LoVo (cell line): ENCODE measurements at regions not wholly inside any gene's neighbourhood (a gene's known extent, or its start where the extent isn't known, plus 50 kb on each side); places are given as distances from the start of the nearest gene placed in this dataset.

ENCODE experiments used
- DNase-seq: peaks from one replicate; pipeline ENCODE4 v3.0.0-alpha.2; 2016; ENCODE audit warnings: low spot score

DNA sequence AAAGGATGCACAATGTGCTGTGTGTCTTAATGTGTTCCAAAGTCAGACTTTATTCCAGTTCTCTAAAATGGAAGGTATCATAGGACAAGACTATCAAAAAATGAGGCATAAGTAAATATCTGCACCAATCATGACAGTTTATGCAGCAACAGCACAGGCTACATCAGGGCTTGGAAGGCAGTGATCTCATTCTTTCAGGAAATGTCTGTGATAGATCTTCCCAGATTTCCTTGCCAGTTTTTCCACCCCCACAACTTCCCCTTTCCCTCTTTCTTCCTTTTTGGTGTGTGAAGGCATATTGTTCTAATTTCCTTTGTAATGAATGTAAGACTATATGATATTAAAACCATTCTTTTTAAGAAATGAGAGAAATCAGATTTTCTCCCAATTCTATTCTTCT, 326.7 kb downstream of the ATP23 start:
- no peak for DNase-seq

DNA sequence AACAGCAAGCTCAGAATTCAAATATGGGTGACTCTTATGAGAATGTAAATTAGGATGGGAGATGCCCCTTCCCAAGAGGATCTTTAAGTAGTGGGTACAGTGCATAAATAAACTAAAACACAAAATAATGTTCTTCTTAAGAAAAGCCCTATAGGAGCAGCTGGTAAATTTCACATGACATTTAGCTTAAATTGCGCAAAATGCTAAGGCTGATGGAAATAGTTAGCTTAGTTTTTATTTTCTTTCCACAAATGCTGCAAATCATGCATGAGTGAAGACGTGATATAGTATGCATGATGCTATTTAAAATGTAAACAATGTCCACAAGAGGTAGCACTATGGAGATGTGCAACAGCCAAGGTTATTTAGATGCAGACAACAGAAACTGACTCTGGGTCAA, 328.1 kb downstream of the ATP23 start:
- no peak for DNase-seq

DNA sequence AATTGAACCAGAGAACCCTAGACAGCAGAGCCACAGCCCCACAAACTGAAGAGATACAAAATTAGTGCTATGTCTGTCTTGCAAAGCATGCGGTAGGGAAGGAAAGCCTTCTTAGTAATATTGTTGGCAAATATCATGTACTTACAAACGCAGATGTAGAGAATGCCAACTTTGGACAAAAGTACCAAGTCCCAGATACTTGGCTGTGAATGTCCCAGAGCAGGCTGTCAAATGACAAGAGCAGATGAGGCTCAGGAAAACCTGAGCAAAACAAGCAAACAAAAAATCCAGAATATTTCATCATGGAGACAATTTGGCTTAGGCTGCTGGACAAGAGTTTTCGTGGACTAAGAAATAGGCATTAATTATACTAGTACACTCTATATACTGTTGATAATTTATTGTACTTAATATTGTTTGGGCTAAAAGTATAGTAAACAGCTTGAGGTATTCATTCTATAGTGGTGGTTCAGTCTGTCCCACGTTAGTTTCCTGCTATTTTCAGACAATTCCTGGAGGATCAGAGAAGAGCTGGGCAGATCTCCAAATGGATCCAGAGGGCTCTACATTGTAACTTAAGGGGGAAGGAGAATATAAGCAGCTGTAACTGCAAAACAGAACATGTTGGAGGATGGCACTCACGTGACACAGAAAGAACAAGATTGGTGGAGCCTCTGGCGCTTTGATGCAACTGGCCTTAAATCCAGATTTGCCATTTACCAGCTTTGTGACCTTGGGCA, 329.8 kb downstream of the ATP23 start:
- no peak for DNase-seq

DNA sequence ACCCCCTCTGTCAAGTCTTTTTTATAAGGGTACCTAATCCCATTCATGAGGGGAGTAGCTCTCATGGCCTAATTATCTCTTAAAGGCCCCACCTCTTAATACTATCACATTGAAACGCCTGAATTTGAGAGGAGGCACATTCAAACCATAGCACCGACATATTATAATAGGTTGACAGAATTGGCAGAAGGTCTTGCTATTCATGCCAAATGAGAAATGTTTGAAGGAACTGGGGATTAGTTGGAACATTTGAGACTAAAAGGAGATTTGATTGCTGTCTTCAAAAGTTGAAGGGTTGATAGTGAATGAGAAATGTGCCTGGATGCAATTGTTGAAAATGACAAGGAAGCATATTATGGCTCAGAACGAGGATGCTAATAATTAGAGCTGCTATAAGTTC, 331.1 kb downstream of the ATP23 start:
- no peak for DNase-seq

DNA sequence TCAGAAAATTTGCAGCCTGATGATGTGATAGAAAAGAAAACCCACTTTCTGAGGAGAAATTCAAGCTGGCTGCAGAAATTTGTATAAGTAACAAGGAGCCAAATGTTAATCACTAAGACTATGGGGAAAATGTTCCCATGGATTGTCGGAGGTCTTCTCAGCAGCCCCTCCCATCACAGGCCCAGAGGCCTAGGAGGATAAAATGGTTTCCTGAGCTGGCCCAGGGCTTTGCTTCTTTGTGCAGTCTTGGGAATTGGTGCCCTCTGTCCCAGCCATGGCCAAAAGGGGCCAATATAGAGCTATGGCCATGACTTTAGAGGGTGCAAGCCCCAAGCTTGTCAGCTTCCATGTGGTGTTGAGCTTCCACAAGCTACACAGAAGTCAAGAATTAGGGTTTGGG, 335.9 kb downstream of the ATP23 start:
- no peak for DNase-seq

DNA sequence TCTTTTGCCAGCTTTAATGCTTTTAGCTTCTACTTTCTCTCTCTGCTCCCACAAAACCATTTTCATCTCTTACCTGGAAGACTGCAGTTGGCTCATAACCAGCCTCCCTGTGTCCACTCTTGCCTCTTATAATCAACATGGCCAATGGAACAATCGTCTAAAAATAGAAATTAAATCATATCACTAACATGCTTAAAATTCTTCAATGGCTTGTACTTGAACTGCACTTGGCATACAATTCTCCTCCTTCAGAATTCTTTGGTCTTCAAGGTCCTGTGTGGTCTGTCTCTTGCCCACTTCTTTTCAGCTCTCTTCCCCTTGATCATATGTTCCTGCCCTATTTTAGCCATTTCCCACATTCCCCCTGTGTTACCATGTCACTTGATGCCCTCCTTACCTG, 342.2 kb downstream of the ATP23 start:
- no peak for DNase-seq

DNA sequence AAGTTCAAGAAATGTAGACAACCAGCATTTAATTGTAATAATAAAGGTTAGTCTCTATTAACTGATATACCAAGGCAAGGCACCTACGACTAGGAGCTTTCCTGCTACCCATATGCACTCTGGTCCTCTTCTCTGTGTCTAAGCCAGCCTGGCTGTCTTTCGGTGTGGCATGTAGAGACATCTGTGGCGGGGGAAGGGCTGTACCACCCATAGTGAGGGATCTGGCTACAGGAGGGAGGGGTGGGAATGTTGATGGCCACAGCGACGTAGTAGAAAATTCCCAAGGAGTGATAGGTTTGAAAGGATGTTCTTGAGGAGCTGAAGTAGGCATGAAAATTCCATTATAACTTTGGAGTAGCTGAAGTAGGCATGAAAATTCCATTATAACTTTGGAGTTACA, 344.2 kb downstream of the ATP23 start:
- DNase-seq, result no peak

DNA sequence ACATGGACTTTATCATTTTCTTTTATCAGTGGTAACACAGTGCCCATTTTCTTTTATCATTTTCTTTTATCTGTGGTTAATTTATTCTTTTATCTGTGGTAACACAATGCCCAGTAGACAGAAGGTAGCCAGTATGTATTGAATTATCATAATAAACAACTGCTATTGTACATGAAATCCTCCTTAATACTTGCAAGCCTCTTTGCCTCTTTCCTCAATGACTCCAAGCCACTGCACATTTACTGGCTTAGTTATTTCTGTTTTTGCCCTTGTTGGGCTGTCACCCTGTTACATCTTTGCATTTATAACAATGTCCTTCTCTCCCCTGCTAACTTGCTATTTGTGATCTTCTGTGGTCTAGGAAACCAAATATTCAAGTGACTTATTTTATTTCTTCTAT, 345.0 kb downstream of the ATP23 start:
- no peak for DNase-seq

DNA sequence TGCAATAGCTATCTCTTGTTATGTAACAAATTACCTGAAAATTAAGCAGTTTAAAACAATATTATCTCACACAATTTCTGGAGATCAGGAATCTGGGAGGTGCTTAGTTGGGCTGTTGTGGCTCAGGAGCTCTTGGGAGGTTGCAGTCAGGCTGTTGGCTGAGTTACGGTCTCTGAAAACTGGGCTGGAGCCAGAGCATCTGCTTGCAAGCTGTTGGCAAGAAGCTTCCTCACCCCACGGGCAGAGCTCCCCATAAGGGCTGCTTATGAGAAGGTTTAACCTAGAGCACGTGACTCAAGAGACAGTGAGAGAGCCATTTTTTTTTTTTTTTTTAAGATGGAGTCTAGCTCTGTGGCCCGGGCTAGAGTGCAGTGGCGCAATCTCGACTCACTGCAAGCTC, 346.8 kb downstream of the ATP23 start:
- DNase-seq, result no peak

DNA sequence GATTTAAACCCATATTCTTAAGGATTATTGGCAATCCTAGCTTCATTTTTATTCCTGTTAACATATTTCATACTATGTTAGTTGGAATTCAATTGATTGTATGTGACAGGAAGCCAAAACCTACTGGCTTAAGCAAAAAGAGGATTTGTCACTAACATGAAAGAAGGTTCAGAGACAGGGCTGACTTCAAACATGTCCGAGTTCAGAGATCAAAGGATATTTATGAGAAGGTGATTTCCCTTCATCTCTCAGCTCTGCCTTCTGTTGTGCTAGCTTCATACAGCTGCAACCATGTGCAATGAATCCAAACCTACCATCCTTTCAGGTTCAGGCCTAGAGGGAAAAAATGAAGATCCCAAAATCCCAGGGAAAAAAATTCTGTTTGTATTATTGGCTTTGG, 349.7 kb downstream of the ATP23 start:
- DNase-seq, result no peak

DNA sequence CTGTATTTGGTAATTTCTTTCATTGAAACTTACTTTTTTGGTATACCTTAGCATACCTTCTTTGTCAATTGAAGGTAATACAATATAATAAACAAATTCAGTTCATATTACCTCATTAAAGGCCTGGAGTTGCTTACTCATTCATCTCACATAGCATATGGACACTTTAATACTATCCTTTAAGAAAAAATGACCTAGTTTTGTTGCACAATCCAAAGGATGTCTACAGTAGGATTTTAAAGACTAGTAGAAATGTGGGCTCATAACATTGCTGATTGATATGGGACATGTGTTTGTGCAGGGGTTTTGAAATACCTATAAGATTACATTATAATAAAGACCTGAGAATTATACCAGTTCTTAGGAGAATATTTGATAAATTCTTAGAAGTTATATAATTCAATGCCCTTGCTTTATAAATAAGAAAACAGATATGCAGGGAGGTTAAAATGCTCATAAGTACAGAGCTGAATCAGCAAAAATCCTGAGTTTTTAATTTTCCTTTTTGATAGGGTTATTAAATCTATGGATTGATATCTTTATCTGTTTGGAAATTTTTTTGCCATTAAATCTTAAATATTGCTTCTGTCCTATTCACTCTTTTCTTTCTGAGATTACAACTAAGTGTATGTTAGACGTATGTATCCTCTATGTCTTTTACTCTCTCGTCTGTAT, 352.1 kb downstream of the ATP23 start:
- no peak for DNase-seq

DNA sequence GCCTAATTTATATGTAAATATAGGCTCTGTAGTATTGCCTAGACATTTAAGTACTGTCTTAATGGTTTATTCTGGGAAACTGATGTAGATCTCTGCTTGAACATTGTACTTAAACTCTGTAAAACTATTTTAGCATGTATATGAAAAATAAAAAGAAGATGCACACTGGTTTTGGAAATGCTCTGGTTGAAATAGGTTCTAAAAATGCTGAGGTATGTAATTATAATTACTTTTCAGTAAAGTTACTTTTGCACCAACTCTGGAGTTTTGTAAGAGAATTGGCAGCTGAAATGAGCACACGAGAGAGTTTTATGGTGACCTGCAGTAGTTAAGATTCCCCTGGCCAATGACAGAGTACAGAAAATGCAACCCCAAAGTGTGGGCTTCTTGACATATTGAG, 353.9 kb downstream of the ATP23 start:
- no peak for DNase-seq

DNA sequence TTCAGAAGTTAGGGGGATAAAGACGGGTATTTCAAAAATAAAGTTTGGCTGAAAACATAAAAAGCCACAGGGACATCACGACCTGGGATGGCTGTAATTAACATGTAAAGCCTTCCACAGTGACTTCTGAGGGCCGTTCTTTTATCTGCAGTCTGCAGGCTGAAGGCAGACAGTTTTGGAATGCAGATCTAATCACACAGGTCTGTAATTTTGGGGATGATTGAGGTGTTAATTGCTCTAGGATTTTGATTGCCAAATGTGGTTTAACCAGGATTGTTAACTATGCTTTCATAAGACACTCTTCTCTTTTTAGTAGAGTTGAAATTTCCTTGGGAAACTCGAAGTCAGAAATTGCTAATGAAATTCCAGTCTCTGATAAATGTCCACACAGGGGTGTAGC, 355.5 kb downstream of the ATP23 start:
- no peak for DNase-seq

DNA sequence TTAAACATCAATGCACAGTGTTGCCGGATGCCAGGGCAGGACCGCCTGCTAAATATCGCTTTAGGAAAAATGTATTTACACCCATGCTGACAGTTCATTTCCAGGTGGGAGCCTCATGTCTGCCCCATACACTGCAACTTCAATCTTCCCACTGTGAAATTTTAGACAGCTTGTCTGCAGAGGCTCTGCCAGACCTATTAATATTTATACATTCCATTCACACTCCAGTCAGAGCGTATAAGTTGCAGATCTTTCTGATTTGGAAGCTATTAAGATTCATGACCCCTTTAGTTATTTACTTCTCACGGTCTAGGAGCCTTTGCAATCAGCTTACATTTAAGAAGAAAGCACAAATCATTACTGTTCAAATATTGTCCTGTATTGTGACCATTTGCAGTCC, 357.4 kb downstream of the ATP23 start:
- no peak for DNase-seq

DNA sequence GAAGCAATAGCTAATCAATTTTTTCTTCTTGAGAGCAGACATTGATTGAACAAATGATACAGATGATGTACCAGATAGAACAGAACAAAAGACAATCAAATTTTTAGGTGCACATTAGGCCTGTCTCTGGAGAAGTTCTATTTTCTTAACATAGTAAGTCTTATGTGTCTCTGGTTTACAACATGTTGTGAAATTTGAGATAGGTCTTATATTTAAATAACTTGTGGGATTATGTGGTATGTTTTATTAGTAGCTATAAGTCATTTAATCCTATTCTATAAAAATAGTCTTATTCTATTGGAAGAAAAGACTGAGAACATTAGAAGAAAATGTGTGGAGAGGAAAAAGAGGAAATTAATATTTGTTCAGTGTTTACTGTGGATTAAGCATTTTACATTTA, 358.0 kb downstream of the ATP23 start:
- DNase-seq, result no peak

DNA sequence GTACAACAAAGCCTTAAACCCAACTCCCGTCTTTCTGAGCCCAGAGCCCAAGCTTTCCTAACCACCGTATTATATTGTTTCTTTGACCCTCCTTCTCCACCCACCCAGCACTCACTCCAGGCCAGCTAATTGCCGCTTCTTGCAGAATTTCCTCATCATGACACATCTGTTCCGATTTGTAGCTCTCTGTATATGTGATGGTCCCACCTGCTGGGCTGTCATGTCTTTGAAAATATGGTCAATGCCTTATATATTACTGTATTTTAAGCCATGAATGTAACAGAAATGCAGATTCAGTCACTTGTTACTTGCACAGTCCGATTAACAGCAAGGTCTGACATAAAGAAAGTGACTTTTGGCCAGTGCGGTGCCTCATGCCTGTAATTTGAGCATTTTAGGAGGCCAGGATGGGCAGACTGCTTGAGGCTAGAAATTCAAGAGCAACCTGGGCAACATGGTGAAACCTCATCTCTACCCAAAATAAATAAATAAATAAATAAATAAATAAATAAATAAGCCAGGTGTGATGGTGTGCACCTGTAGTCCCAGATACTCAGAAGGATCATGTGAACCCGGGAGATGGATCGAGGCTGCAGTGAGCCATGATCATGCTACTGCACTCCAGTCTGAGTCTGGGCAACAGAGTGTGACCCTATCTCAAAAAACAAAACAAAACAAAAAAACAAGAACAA, 359.8 kb downstream of the ATP23 start:
- no peak for DNase-seq

DNA sequence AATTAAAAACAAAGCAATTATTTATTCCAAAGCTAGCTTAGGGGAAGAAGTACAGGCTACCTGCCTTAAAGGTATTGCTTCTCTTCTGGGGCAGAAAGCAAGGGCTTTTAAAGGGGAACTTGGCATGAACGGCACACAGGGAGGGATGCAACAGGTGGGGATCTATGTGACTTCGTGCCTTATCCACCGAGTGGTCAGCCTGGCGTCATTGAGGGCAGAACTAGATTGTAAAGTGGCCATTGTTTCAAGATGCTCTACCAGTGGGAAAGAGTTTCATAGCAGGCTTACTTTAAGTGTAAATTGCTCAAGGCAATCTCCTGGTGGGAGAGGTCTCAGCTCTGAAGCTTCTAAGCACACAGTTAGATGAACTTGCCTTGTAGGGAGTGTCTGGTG, 360.4 kb downstream of the ATP23 start:
- DNase-seq, result no peak

DNA sequence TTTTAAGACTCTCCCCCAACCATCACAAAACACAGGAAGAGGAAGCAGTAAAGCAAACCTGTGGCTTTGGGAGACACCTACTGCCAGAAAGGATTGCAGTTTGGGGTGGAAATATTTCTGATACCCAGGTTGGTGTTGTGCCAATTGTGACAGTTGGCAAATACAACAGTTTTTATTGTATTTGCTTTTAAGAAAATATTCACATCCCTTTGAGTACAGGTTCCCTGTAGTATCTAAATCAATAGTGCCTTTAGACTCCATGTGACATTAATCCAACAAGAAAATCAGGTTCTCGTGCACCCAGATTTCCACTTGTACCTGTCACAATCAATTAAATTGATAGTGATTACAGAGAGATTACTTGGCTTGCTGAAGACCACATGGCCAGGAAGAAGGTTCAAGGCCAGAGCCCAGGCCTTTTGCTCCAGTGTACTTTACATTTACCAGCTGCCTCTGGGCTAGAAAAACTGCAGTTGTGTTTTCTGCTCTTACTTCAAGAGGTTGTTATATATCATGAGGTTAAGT, 361.2 kb downstream of the ATP23 start:
- DNase-seq, result no peak

DNA sequence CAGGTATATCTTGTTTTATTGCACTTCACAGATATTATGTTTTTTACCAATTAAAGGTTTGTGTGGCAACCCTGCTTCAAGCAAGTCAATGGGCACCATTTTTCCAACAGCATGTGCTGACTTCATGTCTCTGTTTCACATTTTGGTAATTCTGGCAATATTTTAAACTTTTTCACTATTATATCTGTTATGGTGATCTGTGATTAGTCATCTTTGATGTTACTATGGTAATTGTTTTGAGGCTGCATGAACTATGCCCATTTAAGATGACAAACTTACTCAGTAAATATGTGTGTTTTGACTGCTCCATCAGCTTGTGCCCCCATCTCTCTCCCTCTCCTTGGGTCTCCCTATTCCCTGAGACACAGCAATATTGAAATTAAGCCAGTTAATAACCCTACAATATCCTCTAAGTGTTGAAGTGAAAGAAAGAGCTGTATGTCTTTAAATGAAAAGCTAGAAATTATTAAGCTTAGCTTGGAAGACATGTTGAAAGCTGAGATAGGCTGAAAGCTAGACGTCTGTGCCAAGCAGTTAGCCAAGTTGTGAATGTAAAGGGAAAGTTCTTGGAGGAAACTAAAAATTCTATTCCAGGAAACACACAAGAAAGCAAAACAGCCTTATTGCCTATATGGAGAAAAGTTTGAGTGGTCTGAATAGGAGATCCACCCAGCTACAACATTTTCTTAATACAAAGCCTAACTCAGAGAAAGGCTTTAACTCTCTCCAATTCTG, 365.1 kb downstream of the ATP23 start:
- no peak for DNase-seq

DNA sequence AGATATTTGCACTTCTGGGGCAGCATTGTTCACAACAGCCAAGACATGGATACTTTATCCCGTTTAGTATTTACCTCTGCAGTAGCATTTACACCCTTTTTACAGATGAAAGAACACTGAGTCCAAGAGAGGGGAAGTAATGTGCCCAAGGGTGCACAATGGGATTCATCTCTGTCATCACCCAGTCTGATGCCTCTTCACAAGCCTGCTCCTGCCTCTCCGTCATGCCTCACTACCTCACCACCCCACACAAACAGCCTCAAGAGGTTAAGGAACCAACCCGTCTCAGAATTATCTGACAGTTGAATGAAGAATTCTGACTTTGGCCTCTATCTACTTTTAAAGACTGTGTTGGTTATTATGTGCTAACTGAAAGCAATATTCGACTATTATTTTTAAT, 368.4 kb downstream of the ATP23 start:
- DNase-seq, result no peak

DNA sequence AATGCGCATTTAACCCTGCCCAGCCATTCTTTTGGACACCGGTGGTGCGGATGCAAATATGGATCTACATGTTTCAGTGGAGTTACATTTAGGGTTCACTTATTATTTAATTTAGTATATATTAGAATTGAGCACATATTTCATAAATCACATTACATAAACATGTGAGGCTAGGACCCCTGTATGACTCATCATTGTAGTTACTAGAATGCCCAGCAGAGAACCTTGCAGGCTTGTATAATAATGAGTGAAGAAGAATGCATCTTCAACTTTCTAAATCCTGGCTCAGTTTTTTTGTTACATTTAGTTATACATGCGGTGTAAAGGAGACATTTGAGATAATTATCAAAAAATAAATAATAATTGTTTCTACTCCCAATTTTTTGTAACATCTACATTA, 369.0 kb downstream of the ATP23 start:
- DNase-seq, result no peak

DNA sequence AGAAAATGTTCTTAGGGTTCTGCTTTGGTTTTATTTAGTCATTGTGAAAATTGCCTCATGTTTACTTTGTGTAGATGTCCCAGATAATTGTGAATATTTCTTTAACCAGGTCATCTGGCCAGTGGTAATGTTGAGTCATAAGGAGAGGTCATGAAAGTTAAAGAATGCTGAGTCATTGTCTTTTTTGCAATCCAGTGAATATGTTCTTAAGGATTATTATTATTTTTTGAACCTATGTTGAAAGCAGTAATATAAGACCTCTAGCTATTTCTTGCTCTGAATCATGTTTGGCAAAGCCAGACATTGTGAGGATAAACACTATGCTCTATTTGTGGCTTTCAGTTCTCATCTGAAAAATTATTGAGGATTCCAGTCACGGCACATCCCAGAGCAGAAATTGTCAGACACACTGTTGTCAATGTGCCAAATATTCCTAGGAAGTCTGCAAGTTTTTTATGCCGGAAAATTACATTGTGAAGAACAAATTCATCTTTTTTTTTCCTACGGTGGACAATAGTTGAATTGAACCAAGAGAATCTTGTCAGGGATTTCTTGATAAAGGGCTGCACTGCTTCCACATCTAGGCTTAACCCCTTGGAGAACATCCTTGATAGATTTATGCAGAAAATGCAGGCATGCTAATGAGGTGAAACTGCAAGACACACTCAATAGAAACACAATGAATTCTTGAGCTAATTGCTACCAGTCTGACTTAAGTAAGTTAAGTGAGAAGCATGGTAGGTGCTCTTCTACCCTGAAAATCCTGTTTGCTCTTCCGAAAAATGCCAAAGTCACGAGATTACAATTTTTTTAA, 369.6 kb downstream of the ATP23 start:
- DNase-seq, result peak; percentile 76
